ENCODE measurements at regions not wholly inside any gene's neighbourhood (a gene's known extent, or its start where the extent isn't known, plus 50 kb on each side); places are given as distances from the start of the nearest gene placed in this dataset.
"Not testable (repeated sequence)": the region's sequence is repeated elsewhere in the genome, so short reads cannot be mapped to it uniquely, and the experiment has no call there.

DNA sequence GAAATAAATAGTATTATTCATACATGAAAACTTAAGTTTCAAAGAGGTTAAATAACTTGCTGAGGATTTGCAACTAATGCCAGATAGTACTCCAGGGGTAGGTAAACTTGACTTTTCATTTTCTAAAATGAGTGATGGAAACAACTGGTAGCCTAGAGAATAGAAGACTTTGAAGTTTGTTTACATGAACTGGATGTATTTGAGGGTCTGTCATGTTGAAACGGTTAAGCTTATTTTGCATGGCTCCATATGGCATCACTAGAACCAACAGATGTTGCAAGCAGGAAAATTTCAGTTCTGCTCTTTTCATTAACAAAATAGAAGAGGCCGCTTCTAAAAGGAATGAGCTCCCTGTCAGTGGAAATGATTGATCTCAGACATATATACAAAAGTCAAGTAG is 105.1 kb upstream of the SGCD start:
- no peak for DNase-seq

DNA sequence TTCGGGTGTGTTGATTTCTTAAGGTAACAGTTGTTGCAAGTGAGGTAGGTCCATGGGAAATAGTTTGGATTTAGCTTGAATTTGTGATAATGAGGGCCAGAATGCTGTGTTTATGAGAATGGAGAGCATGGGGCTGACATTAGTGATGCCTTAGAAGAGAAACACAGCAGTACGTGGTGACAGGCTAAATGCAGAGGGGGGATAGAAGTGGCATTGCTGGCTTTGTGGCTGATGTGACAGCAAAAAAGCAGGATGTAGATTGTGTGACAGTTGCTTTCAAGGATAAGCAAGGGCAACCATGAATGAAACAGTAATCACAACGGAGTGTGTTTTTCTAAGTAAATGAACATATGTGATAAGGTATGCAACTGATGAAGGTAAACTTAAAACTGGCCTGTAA is 103.4 kb upstream of the SGCD start:
- no peak for DNase-seq

DNA sequence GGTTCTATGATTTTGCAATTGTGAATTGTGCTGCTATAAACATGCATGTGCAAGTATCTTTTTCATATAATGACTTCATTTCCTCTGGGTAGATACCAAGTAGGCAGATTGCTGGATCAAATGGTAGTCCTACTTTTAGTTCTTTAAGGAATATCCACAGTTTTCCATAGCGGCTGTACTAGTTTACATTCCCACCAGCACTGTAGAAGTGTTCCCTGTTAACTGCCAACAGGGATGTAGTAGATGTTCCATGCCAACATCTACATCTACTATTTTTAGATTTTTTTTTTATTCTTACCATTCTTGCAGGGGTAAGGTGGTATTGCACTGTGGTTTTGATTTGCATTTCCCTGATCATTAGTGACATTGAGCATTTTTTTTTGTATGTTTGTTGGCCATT is 100.5 kb upstream of the SGCD start:
- not testable (repeated sequence) for DNase-seq

DNA sequence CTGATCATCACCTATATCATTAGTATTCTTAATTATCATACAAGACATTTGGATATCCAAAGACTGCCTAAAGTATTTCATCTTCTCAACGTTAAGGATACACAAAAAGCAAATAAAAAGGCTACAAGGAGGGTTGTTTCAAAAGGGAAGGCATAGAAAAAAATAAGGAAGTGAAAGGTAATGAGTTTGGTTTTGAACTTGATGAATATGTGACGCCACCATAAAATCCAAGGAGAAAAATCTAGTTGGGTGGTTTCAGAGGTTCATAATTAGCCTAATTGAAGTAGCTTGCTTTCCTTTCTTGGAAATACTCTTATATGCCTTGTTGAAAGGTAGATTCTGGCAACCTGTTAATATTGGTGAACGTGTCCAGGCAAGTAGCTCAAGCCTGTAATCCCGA is 96.1 kb upstream of the SGCD start:
- no peak for DNase-seq

DNA sequence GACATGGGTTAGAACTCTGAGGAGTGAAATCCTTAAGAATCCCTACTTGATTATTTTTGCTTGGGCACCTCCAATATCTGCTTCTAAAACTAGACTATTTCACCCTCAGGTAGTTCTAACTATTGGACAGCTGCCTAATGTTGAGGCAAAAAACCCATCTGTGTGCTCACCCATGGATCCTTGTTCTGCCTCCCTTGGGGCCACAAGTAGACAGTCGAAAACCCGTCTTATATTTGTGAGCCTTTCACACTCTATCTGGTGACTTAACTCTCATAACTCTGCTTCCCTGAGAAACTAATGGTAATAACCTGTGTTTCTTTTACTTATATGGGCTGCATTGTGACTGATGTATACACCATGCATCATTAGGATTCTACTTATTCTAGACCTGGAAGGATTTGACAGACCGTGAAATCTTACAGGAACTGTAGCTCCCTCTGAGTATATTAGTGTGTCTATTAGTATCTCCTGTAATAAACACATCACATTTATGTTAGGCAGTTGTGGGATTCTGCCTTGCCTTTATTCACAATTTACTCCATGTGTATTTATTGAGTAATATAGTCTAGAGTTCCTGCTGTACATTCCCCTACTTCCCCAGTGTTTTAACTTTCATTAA is 94.6 kb upstream of the SGCD start:
- DNase-seq, result no peak

DNA sequence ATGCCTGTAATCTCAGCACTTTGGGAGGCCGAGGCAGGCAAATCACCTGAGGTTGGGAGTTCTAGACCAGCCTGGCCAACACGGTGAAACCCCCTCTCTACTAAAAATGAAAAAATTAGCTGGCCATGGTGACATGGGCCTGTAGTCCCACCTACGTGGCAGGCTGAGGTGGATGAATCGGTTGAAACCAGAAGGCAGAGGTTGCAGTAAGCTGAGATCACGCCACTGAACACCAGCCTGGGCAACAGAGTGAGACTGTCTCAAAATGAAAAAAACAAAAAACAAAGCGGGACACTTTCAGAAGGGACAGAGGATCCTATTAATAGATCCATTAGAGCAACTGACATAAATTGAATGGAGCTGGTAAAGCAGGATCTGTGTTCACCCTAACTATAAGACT is 89.6 kb upstream of the SGCD start:
- DNase-seq, result no peak

DNA sequence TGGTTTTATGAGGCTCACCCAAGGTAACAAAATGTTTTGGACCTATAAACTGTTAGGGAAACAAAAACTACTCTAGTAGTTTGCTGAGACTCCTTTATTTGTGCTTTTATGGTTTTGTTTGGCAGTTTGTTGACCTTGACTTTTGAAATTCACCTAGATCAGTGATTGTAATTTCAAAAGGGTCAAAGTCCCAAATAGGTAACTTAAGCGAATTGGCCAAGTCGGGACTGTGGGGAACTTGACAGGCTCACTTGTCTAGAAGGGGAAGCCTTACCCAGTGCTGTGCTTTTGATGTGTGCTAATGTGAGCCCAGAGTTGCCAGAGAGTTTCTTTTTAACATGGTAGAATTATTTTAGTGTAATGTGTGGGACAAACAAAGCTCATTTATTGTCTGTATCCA is 87.2 kb upstream of the SGCD start:
- no peak for DNase-seq

DNA sequence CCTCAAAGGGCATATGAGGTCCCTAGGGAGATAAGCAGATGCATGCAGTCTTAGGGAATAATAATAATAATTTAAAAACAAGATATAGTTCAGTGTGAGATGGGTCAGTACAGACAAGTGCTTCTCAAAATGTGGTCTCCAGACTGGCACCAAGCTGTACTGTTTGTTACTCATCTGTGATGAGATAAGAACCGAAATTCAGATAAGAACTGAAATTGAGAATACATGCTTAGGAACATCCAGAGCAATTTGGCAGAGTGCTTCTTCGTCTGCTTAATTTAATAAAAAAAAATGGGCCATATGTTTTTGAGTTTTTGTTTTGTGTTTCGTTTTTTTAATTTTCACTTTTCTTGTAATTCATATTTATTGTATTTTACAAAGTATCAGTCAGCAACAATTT is 86.5 kb upstream of the SGCD start:
- DNase-seq, result no peak

DNA sequence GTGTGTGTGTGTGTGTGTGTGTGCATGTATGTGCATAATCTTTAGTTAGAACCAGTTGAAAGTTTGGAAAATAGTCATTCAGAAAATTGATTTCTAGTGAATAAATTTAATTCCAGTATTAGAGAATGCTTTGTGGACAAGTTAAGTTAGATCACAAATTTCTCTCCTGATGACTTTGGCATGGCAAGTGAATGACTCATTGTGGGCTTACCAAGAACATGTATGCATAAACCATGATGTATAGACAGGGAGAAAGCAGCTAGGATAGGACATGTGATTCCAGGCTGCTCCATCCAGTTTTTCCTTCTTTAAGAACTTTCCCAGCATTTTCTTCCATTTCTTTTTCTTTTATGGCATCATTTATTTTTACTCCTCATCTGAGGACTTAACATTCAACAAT is 85.7 kb upstream of the SGCD start:
- DNase-seq, result no peak

DNA sequence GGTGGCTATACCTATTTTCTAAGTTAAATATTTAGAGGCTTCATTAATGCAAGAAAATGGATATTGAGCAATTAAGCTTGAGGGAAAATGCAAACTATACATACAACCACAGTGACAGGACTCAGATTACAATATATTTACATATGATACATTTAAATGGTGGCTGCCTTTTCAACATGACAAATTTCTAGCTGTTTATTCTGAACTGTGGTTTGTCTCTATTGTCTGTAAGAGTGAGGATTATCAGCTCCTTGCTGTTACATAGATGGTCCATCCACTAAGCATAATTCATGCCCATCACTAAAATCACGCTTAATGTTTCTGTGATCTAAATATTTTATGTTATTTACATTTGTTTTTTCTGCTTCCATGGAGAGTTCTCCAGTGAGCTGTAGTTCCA is 81.1 kb upstream of the SGCD start:
- no peak for DNase-seq

DNA sequence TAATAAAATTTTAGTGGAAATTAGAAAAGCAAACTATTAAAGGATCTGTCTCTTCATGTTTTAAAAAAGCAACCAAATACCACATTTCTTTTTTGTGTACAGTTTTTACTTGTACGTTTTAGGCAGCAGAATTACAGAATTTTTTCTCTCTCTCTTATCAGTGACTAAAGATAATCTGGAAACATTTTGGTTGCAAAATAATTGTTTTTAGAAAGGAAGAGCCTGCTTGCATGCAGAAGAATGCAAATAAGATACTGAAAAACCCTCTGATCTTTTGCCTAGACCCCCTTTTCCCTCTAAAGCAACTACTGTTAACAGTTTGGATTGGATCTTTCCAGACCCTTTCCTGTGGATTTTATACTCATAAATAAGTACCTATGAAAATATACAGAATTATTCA is 75.9 kb upstream of the SGCD start:
- DNase-seq, result no peak

DNA sequence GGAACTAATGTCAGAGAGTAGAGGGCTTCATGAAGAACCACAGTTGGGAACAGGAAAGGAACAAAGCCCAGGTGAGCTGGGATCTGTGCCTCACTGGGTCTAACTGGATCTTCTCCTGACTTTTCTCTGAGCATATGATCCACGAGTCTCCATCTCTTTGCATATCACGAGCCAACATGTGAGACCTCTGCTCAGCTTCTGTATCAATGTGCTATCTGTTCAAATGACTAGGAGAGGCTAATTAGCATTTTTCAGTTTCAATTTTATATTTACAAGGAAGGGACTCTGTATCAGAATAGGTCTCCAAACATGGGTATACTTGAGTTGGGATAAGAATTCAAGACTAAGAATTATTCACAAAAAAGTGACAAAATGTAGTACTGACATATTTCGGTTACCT is 73.8 kb upstream of the SGCD start:
- DNase-seq, result no peak

DNA sequence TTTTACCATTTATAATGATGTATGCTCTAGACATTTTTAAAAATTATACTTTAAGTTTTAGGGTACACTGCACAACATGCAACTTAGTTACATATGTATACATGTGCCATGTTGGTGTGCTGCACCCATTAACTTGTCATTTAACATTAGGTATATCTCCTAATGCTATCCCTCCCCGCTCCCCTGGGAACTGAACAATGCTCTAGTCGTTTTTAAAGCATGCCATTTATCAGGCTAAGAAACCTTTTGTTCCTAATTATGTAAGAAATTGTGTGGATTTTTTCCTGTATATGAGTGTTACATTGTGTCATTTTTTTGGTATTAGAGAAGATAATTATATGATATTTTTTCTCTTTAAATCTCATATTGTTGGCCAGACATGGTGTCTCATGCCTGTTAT is 72.8 kb upstream of the SGCD start:
- no peak for DNase-seq

DNA sequence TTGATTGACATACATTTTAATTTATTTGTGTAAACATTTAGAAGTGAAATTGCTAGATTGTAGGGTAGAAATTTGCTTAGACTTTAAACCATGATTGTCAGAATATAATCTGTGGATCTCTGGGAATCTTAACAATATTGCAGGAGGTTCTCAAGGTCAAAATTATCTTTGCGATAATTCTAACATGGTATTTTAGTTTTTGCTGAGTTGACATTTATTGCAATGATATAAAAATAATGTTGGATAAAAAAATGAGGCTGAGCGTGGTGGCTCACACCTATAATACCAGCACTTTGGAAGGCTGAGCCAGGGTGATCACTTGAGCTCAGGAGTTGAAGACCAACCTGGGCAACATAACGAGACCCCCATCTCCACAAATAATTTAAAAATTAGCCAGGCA is 70.3 kb upstream of the SGCD start:
- DNase-seq, result no peak

DNA sequence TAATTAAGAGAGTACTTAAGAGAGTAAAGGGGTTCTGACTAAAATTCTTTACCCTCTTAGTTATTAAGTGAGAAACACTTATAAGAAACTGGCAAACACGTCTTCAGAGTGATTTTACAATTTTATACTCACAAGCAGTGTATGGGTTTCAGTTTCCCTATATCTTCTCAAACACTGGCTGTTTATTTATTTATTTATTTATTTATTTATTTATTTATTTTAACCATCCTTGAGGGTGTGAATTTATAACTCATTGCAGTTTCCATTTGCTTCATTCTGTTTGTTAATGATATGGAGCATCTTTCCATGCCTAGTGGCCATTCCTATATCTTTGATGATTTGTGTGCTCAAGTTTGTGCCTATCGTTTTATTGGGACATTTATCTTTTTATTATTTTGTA is 68.0 kb upstream of the SGCD start:
- DNase-seq, result no peak

DNA sequence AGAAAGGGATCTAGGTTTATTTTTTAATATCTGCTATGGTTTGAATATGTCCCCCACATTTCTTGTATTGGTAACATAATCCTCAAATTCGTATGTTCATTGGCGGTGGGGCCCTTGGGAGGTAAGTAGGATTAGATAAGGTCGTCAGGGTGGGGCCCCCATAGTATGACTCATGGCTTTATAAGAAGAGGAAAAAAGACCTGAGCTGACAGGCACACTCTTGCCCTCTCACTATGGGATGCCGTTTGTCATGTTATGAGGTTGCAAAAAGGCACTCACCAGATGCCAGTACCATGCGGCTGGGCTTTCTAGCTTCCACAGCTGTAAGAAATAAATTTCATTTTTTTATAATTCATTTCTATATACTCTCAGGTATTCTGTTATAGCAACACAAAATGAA is 67.3 kb upstream of the SGCD start:
- DNase-seq, result no peak

DNA sequence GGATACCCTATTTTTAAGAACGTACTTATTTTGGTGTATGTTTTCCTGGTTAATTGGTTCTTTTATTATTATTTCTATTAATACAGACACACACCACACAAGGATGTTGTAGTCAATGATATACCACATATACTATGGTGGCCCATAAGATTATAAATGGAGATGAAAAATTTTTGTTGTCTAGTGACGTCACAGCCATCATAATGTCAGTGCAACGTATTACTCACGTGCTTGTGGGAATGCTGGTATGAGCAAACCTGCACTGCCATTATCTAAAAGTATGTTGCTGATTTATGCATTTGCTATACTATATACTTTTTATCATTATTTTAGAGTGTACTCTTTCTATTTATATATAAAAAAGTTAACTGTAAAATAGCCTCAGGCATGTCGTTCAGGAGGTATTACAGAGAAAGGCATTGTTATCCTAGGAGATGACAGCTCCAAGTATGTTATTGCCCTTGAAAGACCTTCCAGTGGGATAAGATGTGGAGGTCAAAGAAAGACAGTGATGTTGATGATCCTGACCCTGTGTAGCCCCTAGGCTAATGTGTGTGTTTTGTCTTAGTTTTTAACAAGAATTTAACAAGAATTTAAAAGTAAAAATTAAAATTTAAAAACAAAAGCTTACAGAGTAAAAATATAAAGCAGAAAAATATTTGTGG is 65.6 kb upstream of the SGCD start:
- DNase-seq, result no peak

DNA sequence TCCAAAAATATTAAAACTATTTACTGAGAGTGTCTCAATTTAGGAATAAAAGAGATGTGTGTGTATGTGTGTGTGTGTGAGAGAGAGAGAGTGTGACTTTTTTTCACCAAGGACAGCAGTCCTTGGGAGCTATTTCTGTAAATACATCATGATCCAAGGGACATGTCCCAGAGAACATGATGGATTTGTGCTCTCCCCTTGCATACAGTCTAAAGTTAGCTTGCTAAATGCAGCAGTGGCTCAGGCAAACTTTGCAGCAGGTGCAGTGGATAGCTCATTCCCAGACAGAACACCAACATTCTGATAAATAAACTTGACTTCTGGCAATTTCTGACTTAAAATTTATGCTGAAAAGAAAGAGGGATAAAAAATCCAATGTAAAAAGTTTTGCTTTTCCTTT is 55.4 kb upstream of the SGCD start:
- no peak for DNase-seq

DNA sequence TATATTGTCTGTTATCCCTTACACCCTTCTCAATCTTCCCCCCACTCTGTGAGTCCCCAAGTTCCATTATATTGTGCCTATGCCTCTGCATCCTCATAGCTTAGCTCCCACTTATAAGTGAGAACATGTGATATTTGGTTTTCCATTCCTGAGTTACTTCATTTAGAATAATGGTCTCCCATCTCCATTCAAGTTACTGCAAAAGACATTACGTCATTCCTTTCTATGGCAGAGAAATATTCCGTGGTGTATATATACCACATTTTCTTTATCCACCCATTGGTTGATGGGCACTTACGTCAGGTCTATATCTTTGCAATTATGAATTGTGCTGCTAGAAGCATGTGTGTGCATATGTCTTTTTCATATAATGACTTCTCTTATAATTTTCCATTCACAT is 54.8 kb upstream of the SGCD start:
- DNase-seq, result no peak

DNA sequence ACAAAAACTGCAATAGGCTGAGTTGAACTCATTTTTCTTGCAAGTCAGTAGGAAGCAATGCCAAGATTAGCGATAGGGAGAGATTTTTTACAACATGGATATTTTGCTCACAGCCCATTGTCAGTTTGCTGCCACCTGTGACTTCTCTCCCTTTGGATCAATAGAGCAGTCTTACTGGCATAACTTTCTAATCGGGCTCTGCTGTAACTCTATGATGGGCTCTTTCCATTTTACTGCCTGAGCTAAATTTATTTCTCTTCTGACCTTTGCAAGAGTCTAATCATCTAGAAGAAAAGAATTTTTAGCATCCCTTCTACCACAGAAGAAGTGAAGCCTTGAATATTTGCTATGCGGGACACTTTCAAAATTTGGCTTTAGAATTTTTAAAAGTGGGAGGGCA is 53.6 kb upstream of the SGCD start:
- DNase-seq, result no peak

DNA sequence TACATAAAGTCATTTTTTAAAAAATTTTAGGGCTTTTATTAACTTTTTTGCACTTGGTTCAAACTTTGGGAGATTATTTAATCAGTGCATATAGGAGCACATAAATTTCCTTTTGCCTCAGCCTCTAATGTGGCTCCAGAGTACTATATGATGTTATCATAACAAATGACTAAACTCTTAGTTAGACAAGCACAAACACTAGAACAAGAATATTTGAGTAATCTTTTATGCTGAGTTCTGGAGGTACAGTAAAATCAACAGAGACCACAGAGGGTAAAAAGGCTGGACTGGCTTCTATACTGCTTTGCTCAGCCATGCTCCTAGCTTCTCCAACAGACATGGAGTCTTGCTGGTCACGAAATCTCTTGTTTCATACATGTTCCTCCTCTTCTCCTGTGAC is 52.5 kb upstream of the SGCD start:
- DNase-seq, result no peak
